Large intestine (tissue), 3 donors: ENCODE measurements at regions not wholly inside any gene's neighbourhood (a gene's known extent, or its start where the extent isn't known, plus 50 kb on each side); places are given as distances from the start of the nearest gene placed in this dataset.
"Not testable (repeated sequence)": the region's sequence is repeated elsewhere in the genome, so short reads cannot be mapped to it uniquely, and the experiment has no call there.

Source experiments
- DNase-seq, 2 donors: peaks; one replicate each; pipeline versions ENCODE4 v3.0.0 to v3.0.0-alpha.2; 2013
- H3K27ac ChIP-seq: one replicate; pipeline ENCODE4 v1.5.1; 2013; ENCODE audit warnings: low read length
- H3K27me3 ChIP-seq: 2 replicates; pipeline ENCODE4 v1.6.1; 2013; ENCODE audit warnings: low read length; ENCODE audit not compliant: control insufficient read depth, insufficient read depth
- H3K36me3 ChIP-seq: 2 replicates; pipeline ENCODE4 v1.6.1; 2013; ENCODE audit warnings: low read length; ENCODE audit not compliant: control insufficient read depth, insufficient read depth
- H3K4me1 ChIP-seq: one replicate; pipeline ENCODE4 v1.6.1; 2013; ENCODE audit warnings: low read length; ENCODE audit not compliant: control insufficient read depth, insufficient read depth
- H3K4me3 ChIP-seq: one replicate; pipeline ENCODE4 v1.5.1; 2013; ENCODE audit warnings: low read length
- H3K9me3 ChIP-seq: one replicate; pipeline ENCODE4 v1.6.1; 2013; ENCODE audit warnings: mild to moderate bottlenecking, low read depth, low read length, moderate library complexity; ENCODE audit not compliant: control insufficient read depth
- WGBS: methylation state at CpG from one replicate; pipeline ENCODE4 v1.1.5; 2013; ENCODE audit warnings: low lambda C conversion rate; ENCODE audit not compliant: insufficient coverage; 5-methylcytosine and 5-hydroxymethylcytosine counted together

DNA sequence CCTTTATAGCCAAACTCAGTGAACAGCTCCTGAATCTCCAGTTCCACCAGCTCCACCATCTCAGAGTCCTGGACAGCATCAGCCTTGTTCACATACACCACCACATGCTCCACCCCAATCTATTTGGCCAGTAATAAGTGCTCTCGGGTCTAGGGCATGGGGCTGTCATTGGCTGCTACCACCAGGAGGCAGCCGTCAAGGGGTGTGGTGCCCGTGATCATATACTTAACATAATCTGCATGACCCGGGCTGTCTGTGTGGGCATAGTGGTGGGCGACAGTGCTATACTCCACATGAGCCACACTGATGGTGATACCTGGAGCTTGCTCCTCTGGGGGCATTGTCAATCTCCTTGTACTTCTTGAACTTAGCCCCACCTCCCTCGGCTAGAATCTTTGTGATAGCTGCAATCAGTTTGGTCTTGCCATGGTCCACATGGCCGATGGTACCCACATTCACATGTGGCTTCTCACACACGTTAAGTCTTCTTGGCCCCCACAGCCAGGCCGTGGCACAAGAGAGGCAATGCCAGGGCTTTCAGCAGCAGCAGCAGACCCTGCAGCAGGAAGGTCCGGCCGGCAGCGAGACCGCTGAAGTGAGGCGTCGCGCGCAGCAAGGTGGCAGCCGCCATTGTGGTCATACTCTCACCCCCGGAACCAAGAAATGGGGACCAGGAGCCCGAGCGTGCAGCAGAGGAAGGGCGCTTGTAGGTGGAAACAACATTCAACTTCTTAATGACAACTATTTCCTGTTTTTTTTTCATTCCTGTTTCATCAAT lies 210.3 kb upstream of the WSB1 start:
- Histone ChIP-seq H3K27ac (no peak overlapping the region), H3K9me3 (peaks cover 7% of the 10 kb centered on the region), H3K36me3 (no peaks in the 10 kb centered on the region), H3K4me3 (no peak overlapping the region), H3K4me1 (no peaks in the 10 kb centered on the region), H3K27me3 (no peaks in the 10 kb centered on the region)
- no CpG with 5 or more reads among the region's 22 CpGs for WGBS
- no peak for DNase-seq

GRCh38 chr17:27085517-27085916 lies 208.4 kb upstream of the WSB1 start:
- WGBS = no CpG with 5 or more reads among the region's 2 CpGs
- H3K4me3 ChIP-seq = no peak overlapping the region

GRCh38 chr17:27086526-27086925 lies 207.4 kb upstream of the WSB1 start:
- no peaks in the 10 kb centered on the region for H3K27me3 ChIP-seq
- 50% methylated on average over 1 of the region's 4 CpGs for WGBS
- no peaks in the 10 kb centered on the region for H3K36me3 ChIP-seq
- H3K4me3 ChIP-seq = no peak overlapping the region
- no peaks in the 10 kb centered on the region for H3K4me1 ChIP-seq
- no peak overlapping the region for H3K27ac ChIP-seq
- H3K9me3 ChIP-seq = peaks cover 22% of the 10 kb centered on the region
- no peak for DNase-seq

More at GRCh38 chr17:27085517-27085916, 208.4 kb upstream of the WSB1 start:
- H3K9me3 ChIP-seq = peaks cover 17% of the 10 kb centered on the region
- H3K36me3 ChIP-seq = no peaks in the 10 kb centered on the region
- H3K4me1 ChIP-seq = no peaks in the 10 kb centered on the region
- no peak for DNase-seq
- no peak overlapping the region for H3K27ac ChIP-seq
- H3K27me3 ChIP-seq = no peaks in the 10 kb centered on the region

GRCh38 chr17:27087935-27088766 lies 205.8 kb upstream of the WSB1 start:
- Histone ChIP-seq H3K4me3 (no peak overlapping the region), H3K27ac (no peak overlapping the region), H3K4me1 (no peaks in the 10 kb centered on the region), H3K36me3 (no peaks in the 10 kb centered on the region), H3K27me3 (no peaks in the 10 kb centered on the region), H3K9me3 (peaks cover 22% of the 10 kb centered on the region)
- no peak for DNase-seq
- 68% methylated on average over 5 of the region's 5 CpGs for WGBS

DNA sequence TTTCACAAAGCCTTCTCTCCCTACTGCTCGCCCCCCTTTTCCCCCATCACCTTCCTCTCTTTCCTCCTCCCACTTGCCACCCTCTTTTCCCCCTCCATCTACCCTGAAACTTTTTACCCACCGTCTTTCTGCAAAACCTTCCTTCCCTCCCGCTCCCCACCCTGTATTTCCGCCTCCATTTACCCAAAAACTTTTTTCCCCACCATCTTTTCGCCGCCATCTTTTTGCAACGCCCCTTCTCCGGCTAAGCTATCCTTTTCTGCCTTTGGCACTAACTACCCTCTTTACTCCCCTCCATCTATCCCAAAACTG lies 205.2 kb upstream of the WSB1 start:
- Histone ChIP-seq H3K9me3 (peaks cover 18% of the 10 kb centered on the region), H3K4me3 (no peak overlapping the region), H3K4me1 (no peaks in the 10 kb centered on the region), H3K27me3 (no peaks in the 10 kb centered on the region), H3K36me3 (no peaks in the 10 kb centered on the region), H3K27ac (no peak overlapping the region)
- no peak for DNase-seq
- WGBS = 52% methylated on average over 8 of the region's 8 CpGs

- H3K27me3 ChIP-seq, H3K4me1 ChIP-seq, H3K36me3 ChIP-seq, H3K27ac ChIP-seq, H3K4me3 ChIP-seq, DNase-seq: not testable (repeated sequence)
- peaks cover 15% of the 10 kb centered on the region for H3K9me3 ChIP-seq
- WGBS = no CpG with 5 or more reads among the region's 29 CpGs
Measured at GRCh38 chr17:27089079-27089928, 204.6 kb upstream of the WSB1 start.

- DNase-seq = no peak
- Histone ChIP-seq H3K4me3 (no peak overlapping the region), H3K27me3 (no peaks in the 10 kb centered on the region), H3K9me3 (peaks cover 15% of the 10 kb centered on the region), H3K4me1 (no peaks in the 10 kb centered on the region), H3K36me3 (no peaks in the 10 kb centered on the region), H3K27ac (no peak overlapping the region)
- no CpG with 5 or more reads among the region's 1 CpG for WGBS
Measured at GRCh38 chr17:27089929-27090247, 204.0 kb upstream of the WSB1 start.

- peaks cover 15% of the 10 kb centered on the region for H3K9me3 ChIP-seq
- not testable (repeated sequence) for H3K27me3 ChIP-seq, H3K36me3 ChIP-seq, H3K27ac ChIP-seq, DNase-seq, H3K4me1 ChIP-seq, H3K4me3 ChIP-seq
- WGBS = no CpG with 5 or more reads among the region's 10 CpGs
Measured at GRCh38 chr17:27090450-27091042, 203.4 kb upstream of the WSB1 start.

DNA sequence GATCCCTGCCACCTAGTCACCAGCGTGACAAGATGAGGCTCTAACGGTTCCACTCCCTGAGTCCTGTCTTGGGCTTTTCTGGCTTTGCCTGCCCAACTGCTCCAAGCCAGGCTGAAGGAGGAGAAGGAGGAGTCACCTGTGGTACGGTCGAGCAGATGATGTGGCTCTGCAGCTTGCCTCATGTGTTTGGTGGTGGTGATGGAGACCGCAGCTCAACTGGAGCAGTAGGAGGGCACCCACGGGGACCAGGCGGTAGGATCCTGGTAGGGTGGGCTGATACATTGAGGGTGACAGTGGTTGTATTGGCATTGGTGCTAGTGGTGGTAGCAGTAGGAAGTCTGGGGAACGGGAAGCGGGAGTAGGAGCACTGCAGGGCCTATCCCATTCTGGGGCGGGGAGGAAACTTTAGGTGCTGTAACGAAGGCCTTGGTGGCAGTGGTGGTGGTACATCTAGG lies 202.8 kb upstream of the WSB1 start:
- DNase-seq = no peak
- Histone ChIP-seq H3K27me3 (no peaks in the 10 kb centered on the region), H3K9me3 (peaks cover 15% of the 10 kb centered on the region), H3K36me3 (no peaks in the 10 kb centered on the region), H3K27ac (no peak overlapping the region), H3K4me3 (no peak overlapping the region), H3K4me1 (no peaks in the 10 kb centered on the region)
- no CpG with 5 or more reads among the region's 11 CpGs for WGBS

GRCh38 chr17:27094179-27094578 lies 199.7 kb upstream of the WSB1 start:
- H3K4me1 ChIP-seq, H3K4me3 ChIP-seq, H3K27me3 ChIP-seq, H3K36me3 ChIP-seq, H3K27ac ChIP-seq, DNase-seq: not testable (repeated sequence)
- H3K9me3 ChIP-seq = peaks cover 10% of the 10 kb centered on the region
- 100% methylated on average over 1 of the region's 1 CpG for WGBS
